HepG2 (cell line): ENCODE measurements at regions not wholly inside any gene's neighbourhood (a gene's known extent, or its start where the extent isn't known, plus 50 kb on each side); places are given as distances from the start of the nearest gene placed in this dataset.
A peak's percentile ranks its signal among the peaks of the same experiment; 100 is the strongest.

Experiments
- ATAC-seq: fragments of 200-7000 bp; cut with Tn5 transposase; 3 replicates; pipeline ENCODE4 v1.9.1; 2020; ENCODE audit warnings: mild to moderate bottlenecking, moderate library complexity
- BruUV-seq: library from RNA; stranded (reverse); fragments of 400-500 nt; replicated peaks from 2 replicates; lab custom pipeline; 2021; lab: Mats Ljungman, UMichigan
- CTCF ChIA-PET: fragments of 300-600 bp; formaldehyde crosslinking; extraction: SDS; loops from one replicate; lab custom pipeline; 2021; ENCODE audit warnings: low total read pairs, inconsistent platforms, low intra/inter-chr PET ratio; lab: Yijun Ruan, JAX
- POLR2A ChIA-PET: fragments of 350-600 bp; sonication (Branson Sonifier 250); formaldehyde crosslinking; loops from one replicate; lab custom pipeline; 2020; ENCODE audit warnings: antibody characterized with exemption, inconsistent platforms; lab: Yijun Ruan, JAX
- DNase-seq: peaks from one replicate; pipeline ENCODE4 v3.0.0-alpha.2; 2015; ENCODE audit warnings: low spot score
- FAIRE-seq: peaks from 3 replicates; lab custom pipeline; 2011; peaks lifted over from hg19 to GRCh38; lab: Jason Lieb, UNC
- H2AFZ ChIP-seq: one replicate; pipeline ENCODE4 v1.6.1; 2011; ENCODE audit warnings: low read length, inconsistent platforms
- H3K27ac ChIP-seq: fragments of 300-600 bp; 3 replicates; pipeline ENCODE4 v1.8.0; 2011; ENCODE audit warnings: mixed run types, mild to moderate bottlenecking, mixed read lengths, low read length, inconsistent platforms; ENCODE audit not compliant: insufficient read depth; ENCODE audit errors: extremely low read length
- H3K27me3 ChIP-seq, 2 experiments: fragments of 200-600 bp in 1 of 2; 2 replicates in 1 of 2; 3 replicates in 1 of 2; pipeline versions ENCODE4 v1.6.0 to v1.8.0; 2011; ENCODE audit warnings: low read length in 2 of 2, mild to moderate bottlenecking in 2 of 2, moderate library complexity in 2 of 2, inconsistent platforms in 1 of 2; ENCODE audit not compliant: insufficient read depth in 2 of 2, control insufficient read depth in 1 of 2
- H3K36me3 ChIP-seq, 2 experiments: fragments of 200-600 bp in 1 of 2; replicated peaks in 1 of 2; 2 replicates in 1 of 2; 3 replicates in 1 of 2; pipeline versions ENCODE4 v1.5.1 to v1.8.0; 2011; ENCODE audit warnings: low read length in 2 of 2, inconsistent platforms in 1 of 2; ENCODE audit not compliant: insufficient read depth in 2 of 2, control insufficient read depth in 1 of 2
- H3K4me1 ChIP-seq: 2 replicates; pipeline ENCODE4 v1.5.1; 2012; ENCODE audit warnings: low read length, inconsistent platforms; ENCODE audit not compliant: insufficient read depth
- H3K4me2 ChIP-seq: 2 replicates; pipeline ENCODE4 v1.6.0; 2011; ENCODE audit warnings: low read depth, low read length, inconsistent platforms
- H3K4me3 ChIP-seq, 3 experiments: fragments of 200-600 bp in 1 of 3; sonication (generic), shearing (Covaris generic) in 1 of 3; replicated peaks in 1 of 3; 2 replicates each; pipeline ENCODE4 v1.5.1; 2011 to 2016; ENCODE audit warnings: low read length in 3 of 3, inconsistent platforms in 2 of 3, low read depth in 2 of 3, mild to moderate bottlenecking in 2 of 3, control low read depth in 1 of 3, mixed read lengths in 1 of 3; ENCODE audit not compliant: insufficient read depth in 1 of 3
- H3K79me2 ChIP-seq: one replicate; pipeline ENCODE4 v1.6.1; 2011; ENCODE audit warnings: low read length, inconsistent platforms; ENCODE audit not compliant: insufficient read depth
- H3K9ac ChIP-seq: 2 replicates; pipeline ENCODE4 v1.6.0; 2011; ENCODE audit warnings: mild to moderate bottlenecking, low read depth, low read length, inconsistent platforms; ENCODE audit not compliant: insufficient read depth
- H3K9me3 ChIP-seq: 2 replicates; pipeline ENCODE4 v1.5.1; 2012; ENCODE audit warnings: mild to moderate bottlenecking, low read length
- H4K20me1 ChIP-seq: 2 replicates; pipeline ENCODE4 v1.6.0; 2011; ENCODE audit warnings: inconsistent platforms, mild to moderate bottlenecking, low read length, moderate library complexity; ENCODE audit not compliant: insufficient read depth
- CTCF ChIP-seq: sonication (generic); formaldehyde crosslinking; IDR thresholded peaks from 2 replicates; pipeline ENCODE4 v1.5.0; 2020; ENCODE audit warnings: mild to moderate bottlenecking, missing genetic modification reagents, moderate library complexity
- HMGA1 ChIP-seq: sonication (generic); formaldehyde crosslinking; conservative IDR thresholded peaks from 2 replicates; pipeline ENCODE4 v1.4.0; 2020; ENCODE audit warnings: missing genetic modification reagents
- PRMT3 ChIP-seq: sonication (generic); formaldehyde crosslinking; IDR thresholded peaks from 2 replicates; pipeline ENCODE4 v1.8.1; 2022; ENCODE audit warnings: low read depth, mild to moderate bottlenecking, moderate library complexity, missing genetic modification reagents, borderline replicate concordance
- REPIN1 ChIP-seq: sonication (generic); formaldehyde crosslinking; IDR thresholded peaks from 2 replicates; pipeline ENCODE4 v1.8.0; 2022; ENCODE audit warnings: missing genetic modification reagents, low read depth, mild to moderate bottlenecking, borderline replicate concordance
- STAG1 ChIP-seq: sonication (generic); formaldehyde crosslinking; IDR thresholded peaks from 2 replicates; pipeline ENCODE4 v1.4.0; 2020; ENCODE audit warnings: missing genetic modification reagents
- TEF ChIP-seq: sonication (generic); formaldehyde crosslinking; IDR thresholded peaks from 2 replicates; pipeline ENCODE4 v1.5.0; 2020; ENCODE audit warnings: missing genetic modification reagents
- TOE1 ChIP-seq: sonication (generic); formaldehyde crosslinking; IDR thresholded peaks from 2 replicates; pipeline ENCODE4 v1.4.0; 2020; ENCODE audit warnings: mild to moderate bottlenecking, missing genetic modification reagents
- ZBTB3 ChIP-seq: sonication (generic); formaldehyde crosslinking; IDR thresholded peaks from 2 replicates; pipeline ENCODE4 v1.4.0; 2020; ENCODE audit warnings: low read depth, mild to moderate bottlenecking, moderate library complexity, missing genetic modification reagents, borderline replicate concordance
- ZFX ChIP-seq: sonication (generic); formaldehyde crosslinking; IDR thresholded peaks from 2 replicates; pipeline ENCODE4 v1.4.0; 2020; ENCODE audit warnings: mild to moderate bottlenecking, low read depth, missing genetic modification reagents, moderate library complexity
- ZNF10 ChIP-seq: sonication (generic); formaldehyde crosslinking; IDR thresholded peaks from 2 replicates; pipeline ENCODE4 v1.4.0; 2020; ENCODE audit warnings: mild to moderate bottlenecking, low read depth, missing genetic modification reagents, borderline replicate concordance
- ZNF20 ChIP-seq: sonication (generic); formaldehyde crosslinking; IDR thresholded peaks from 2 replicates; pipeline ENCODE4 v1.4.0; 2020; ENCODE audit warnings: mild to moderate bottlenecking, moderate library complexity, missing genetic modification reagents
- ZNF335 ChIP-seq: sonication (generic); formaldehyde crosslinking; IDR thresholded peaks from 2 replicates; pipeline ENCODE4 v1.4.0; 2020; ENCODE audit warnings: missing genetic modification reagents
- ZNF619 ChIP-seq: sonication (generic); formaldehyde crosslinking; IDR thresholded peaks from 2 replicates; pipeline ENCODE4 v1.4.0; 2020; ENCODE audit warnings: mild to moderate bottlenecking, missing genetic modification reagents
- WGBS: methylation state at CpG from one replicate; pipeline ENCODE4 v1.1.6; 2017; ENCODE audit warnings: low lambda C conversion rate; 5-methylcytosine and 5-hydroxymethylcytosine counted together
- in situ Hi-C: cut with HindIII; loops from 2 replicates; pipeline ENCODE4 v1.10.0; 2017; ENCODE audit warnings: low pct_unique_long_range_greater_than_20kb; ENCODE audit not compliant: extremely low pct_ligation_motif_present
- intact Hi-C: fragments of 100-400 bp; cut with micrococcal nuclease; formaldehyde crosslinking; loops from one replicate; pipeline ENCODE4 v1.10.0; 2022; ENCODE audit not compliant: unreplicated experiment

- H3K4me2 ChIP-seq: no peak overlapping the region
- no peak overlapping the region for H3K4me3 ChIP-seq
- H3K9me3 ChIP-seq: no peaks in the 10 kb centered on the region
- H3K4me1 ChIP-seq: no peaks in the 10 kb centered on the region
- H3K79me2 ChIP-seq: no peaks in the 10 kb centered on the region
- DNase-seq (no peak), FAIRE-seq (no peak), ATAC-seq (no peak)
- CTCF ChIA-PET: no interaction called here
- POLR2A ChIA-PET: no interaction called here
- no peak overlapping the region for H2AFZ ChIP-seq
- BruUV-seq: no TSS peak
- no peaks in the 10 kb centered on the region for H3K36me3 ChIP-seq
- TF ChIP-seq CTCF (peak; percentile 27; the same call in 1 of the 2 replicates), STAG1 (peak; percentile 33), TOE1 (CRISPR knock-in tag) (no peak)
- H3K27ac ChIP-seq: no peak overlapping the region
- no peak overlapping the region for H3K9ac ChIP-seq
- 0% methylated on average over 4 of the region's 4 CpGs for WGBS
- in situ Hi-C loops (no loop called here), intact Hi-C loops (no loop called here)
- no peaks in the 10 kb centered on the region for H4K20me1 ChIP-seq
- H3K27me3 ChIP-seq: no peaks in the 10 kb centered on the region
Measured at GRCh38 chr3:102745881-102746280, 311.1 kb downstream of the ZPLD1 start.

- Histone ChIP-seq H3K79me2 (no peaks in the 10 kb centered on the region), H4K20me1 (no peaks in the 10 kb centered on the region), H3K9ac (no peak overlapping the region), H3K27ac (no peak overlapping the region), H3K4me2 (no peak overlapping the region), H3K36me3 (no peaks in the 10 kb centered on the region), H3K4me1 (no peaks in the 10 kb centered on the region), H2AFZ (no peak overlapping the region), H3K27me3 (no peaks in the 10 kb centered on the region), H3K9me3 (no peaks in the 10 kb centered on the region), H3K4me3 (no peak overlapping the region)
- in situ Hi-C loops (no loop called here), intact Hi-C loops (no loop called here)
- 3% methylated on average over 4 of the region's 4 CpGs for WGBS
- no TSS peak for BruUV-seq
- ATAC-seq (no peak), FAIRE-seq (no peak), DNase-seq (no peak)
- ChIA-PET CTCF (no interaction called here), POLR2A (no interaction called here)
- TF ChIP-seq HMGA1 (CRISPR knock-in tag) (no peak), PRMT3 (CRISPR knock-in tag) (no peak), ZNF10 (CRISPR knock-in tag) (no peak), ZNF20 (CRISPR knock-in tag) (no peak), TEF (no peak), ZNF619 (CRISPR knock-in tag) (no peak), ZBTB3 (CRISPR knock-in tag) (no peak), ZNF335 (CRISPR knock-in tag) (no peak), REPIN1 (CRISPR knock-in tag) (no peak), ZFX (no peak)
- TF ChIP-seq, all 625 proteins: peak for 0
Measured at GRCh38 chr3:102747611-102748010, 312.8 kb downstream of the ZPLD1 start.
